ENCODE measurements at regions not wholly inside any gene's neighbourhood (a gene's known extent, or its start where the extent isn't known, plus 50 kb on each side); places are given as distances from the start of the nearest gene placed in this dataset.
"Not testable (repeated sequence)": the region's sequence is repeated elsewhere in the genome, so short reads cannot be mapped to it uniquely, and the experiment has no call there.

GRCh38 chr1:232142403-232143314, 487.3 kb downstream of the SIPA1L2 start (continued):
- TF ChIP-seq ELK3 (CRISPR knock-in tag; IDR thresholded peaks at IDR 0.05) (no peak), ZNF780A (CRISPR knock-in tag; IDR thresholded peaks at IDR 0.05) (no peak), ZFP36 (IDR thresholded peaks at IDR 0.05; ENCODE audit: low read depth, low read length, partially characterized antibody) (no peak), LCOR (CRISPR knock-in tag; IDR thresholded peaks at IDR 0.05) (no peak), PTBP1 (IDR thresholded peaks at IDR 0.05; ENCODE audit: low read depth, low read length) (no peak)

- in situ Hi-C loops (cut with MboI); FAIRE-seq; H4K20me1 ChIP-seq (replicated peaks; ENCODE audit: control insufficient read depth, insufficient read depth, low read length); CTCF ChIA-PET (ENCODE audit: low intra/inter-chr PET ratio); H3K4me3 ChIP-seq; H3K9me1 ChIP-seq (ENCODE audit: control insufficient read depth, insufficient read depth, low read length); H3K36me3 ChIP-seq (ENCODE audit: control insufficient read depth, insufficient read depth, low read length); H3K9me3 ChIP-seq (replicated peaks; ENCODE audit: control insufficient read depth, insufficient read depth, low read depth, low read length); H3K27me3 ChIP-seq (ENCODE audit: control insufficient read depth in 2 of 2, insufficient read depth in 2 of 2, low read length in 2 of 2); H3K4me2 ChIP-seq (ENCODE audit: insufficient read depth, low read length); intact Hi-C loops (cut with micrococcal nuclease); H3K9ac ChIP-seq (ENCODE audit: insufficient read depth in 1 of 2, low read depth in 2 of 2, low read length in 2 of 2); ATAC-seq; H3K79me2 ChIP-seq (ENCODE audit: control insufficient read depth, insufficient read depth, low read length); H2AFZ ChIP-seq (ENCODE audit: low read depth, low read length); H3K27ac ChIP-seq (ENCODE audit: extremely low read depth, low read depth, low read length); BruUV-seq (replicated peaks); H3K4me1 ChIP-seq (replicated peaks in 1 of 2; ENCODE audit: control insufficient read depth in 2 of 2, insufficient read depth in 2 of 2, low read length in 2 of 2); DNase-seq (ENCODE audit: extremely low read depth in 1 of 4, low spot score in 3 of 4); POLR2A ChIA-PET: not testable (repeated sequence)
- WGBS (ENCODE audit: insufficient coverage, low coverage, missing lambda C conversion rate): 0% methylated on average over 5 of the region's 5 CpGs
Observed at GRCh38 chr1:232141167-232141448, 488.8 kb downstream of the SIPA1L2 start.

All from K562 (cell line).